HG02852 (cell line): ENCODE measurements at regions not wholly inside any gene's neighbourhood (a gene's known extent, or its start where the extent isn't known, plus 50 kb on each side); places are given as distances from the start of the nearest gene placed in this dataset.

ENCODE experiments used
- ATAC-seq: cut with Tn5 transposase; IDR thresholded peaks from one replicate; pipeline ENCODE4 v1.9.1; 2021; ENCODE audit warnings: mild to moderate bottlenecking, moderate library complexity; ENCODE audit not compliant: unreplicated experiment

DNA sequence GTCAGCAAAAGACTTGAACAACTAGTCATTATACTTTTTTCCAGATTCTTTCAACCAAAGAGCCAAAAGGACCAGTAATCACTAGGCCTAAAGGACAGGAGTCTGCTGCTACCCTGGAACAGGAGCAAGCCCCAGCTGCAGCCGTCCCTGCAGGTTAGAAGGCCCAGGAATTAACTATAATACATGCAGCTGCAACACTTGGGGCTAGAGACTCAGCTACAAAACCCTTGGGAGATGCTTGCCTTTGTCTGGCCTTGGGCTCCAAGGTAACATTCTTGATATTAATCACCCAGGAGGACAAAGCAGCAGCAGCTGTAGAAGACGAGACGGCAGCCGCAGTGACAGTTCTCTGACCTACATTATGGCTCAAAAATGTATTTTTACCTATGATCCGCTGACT is 841.2 kb upstream of the ADGRL4 start:
- no peak for ATAC-seq

DNA sequence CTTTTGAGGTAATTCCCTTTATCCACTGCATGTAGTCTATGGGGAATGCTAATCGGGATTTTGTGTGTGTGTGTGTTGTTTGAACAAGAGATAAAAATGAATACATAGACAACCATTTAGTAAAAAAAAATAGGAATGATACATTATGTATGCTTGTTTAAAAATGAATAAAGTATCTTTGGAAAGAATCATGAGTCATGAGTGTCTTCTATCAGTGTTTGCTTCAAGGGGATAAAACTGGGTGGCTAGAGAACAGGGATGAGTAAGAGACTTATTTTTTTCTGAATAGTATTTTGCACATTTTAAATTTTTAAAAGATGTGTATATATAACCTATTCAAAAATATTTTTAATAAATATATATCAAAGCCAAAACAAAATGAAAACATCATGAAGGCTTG is 839.4 kb upstream of the ADGRL4 start:
- ATAC-seq: no peak

- no peak for ATAC-seq
Measured at GRCh38 chr1:79842811-79843210, 836.3 kb upstream of the ADGRL4 start.

DNA sequence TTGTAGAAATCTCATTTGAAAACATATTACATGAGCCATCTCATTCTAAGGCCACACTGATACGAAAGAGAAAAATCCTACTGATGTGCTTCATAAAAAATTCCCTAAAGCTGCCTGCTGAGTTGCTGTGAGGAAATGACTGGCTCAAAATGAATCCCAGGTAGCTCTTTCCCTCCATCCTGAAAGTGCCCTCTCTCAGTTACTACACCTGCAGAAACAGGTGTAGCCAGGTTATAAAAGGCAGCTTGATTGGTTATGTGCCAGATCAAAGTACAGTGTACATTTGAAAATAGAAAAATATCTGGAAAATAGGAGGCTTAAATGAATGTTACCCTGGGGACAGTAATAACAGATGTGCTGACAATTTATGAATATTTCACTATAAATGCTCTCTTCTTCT is 833.4 kb upstream of the ADGRL4 start:
- no peak for ATAC-seq

- no peak for ATAC-seq
Measured at GRCh38 chr1:79827446-79827845, 820.9 kb upstream of the ADGRL4 start.

DNA sequence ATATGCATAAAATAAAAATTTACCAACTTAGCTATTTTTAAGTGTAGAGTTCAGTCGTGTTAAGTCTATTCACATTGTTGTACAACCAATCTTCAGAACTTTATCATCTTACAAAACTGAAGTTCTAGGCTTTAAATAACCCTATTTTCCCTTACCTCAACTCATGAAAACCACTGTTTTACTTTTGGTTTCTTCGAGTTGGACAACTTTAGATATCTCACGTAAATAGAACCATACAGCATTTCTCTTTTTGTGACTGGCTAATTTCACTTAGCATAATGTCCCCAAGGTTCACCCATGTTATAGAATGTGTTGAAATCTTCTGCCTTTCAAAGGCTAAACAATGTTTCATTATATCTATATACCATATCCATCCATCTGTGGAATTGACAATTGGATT is 819.0 kb upstream of the ADGRL4 start:
- no peak for ATAC-seq

- ATAC-seq: no peak
Measured at GRCh38 chr1:79822053-79822452, 815.5 kb upstream of the ADGRL4 start.

DNA sequence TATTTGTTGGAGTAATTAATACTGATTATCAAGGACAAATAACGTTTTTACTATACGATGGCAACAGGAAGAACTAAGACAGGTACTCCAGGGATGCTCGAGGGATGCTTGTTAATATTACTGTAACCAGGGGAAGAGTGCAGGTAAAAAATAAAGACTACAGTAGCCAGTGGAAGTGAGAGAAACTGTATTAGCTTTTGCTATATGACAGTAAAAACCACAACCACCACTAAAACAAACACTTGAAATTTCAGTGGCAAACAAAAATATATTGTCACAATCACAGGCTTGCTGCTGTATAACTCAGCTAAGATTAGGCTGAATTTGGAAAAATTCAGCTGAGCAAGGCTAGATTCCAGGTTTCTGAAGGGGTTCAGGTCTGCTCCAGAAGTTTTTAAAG is 812.6 kb upstream of the ADGRL4 start:
- ATAC-seq: no peak

GRCh38 chr1:79817031-79817560 is 810.6 kb upstream of the ADGRL4 start:
- ATAC-seq: no peak

- no peak for ATAC-seq
Measured at GRCh38 chr1:79815115-79815514, 808.6 kb upstream of the ADGRL4 start.

GRCh38 chr1:79811173-79811572 is 804.6 kb upstream of the ADGRL4 start:
- ATAC-seq: no peak

- no peak for ATAC-seq
Measured at GRCh38 chr1:79808816-79809475, 802.4 kb upstream of the ADGRL4 start.

- no peak for ATAC-seq
Measured at GRCh38 chr1:79807816-79808215, 801.3 kb upstream of the ADGRL4 start.

DNA sequence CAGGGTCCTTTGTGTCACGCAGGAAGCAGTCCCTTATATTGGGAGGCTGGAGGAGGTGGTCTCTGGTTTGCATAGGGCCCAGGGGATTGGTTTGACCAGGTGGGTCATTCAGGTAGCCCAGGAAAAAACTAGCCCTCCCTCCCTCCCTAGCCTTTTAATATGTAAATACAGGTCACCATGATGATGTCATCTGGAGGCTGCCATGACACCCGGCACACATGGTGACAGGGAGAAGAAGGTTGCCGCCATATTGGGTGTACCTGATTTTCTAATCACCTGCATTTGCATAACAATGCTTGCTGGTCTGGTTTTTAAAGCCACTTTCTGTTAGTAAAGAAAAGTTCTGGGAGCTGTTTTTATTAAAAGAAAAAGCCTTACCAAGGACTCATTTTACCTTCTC is 791.0 kb upstream of the ADGRL4 start:
- ATAC-seq: no peak

DNA sequence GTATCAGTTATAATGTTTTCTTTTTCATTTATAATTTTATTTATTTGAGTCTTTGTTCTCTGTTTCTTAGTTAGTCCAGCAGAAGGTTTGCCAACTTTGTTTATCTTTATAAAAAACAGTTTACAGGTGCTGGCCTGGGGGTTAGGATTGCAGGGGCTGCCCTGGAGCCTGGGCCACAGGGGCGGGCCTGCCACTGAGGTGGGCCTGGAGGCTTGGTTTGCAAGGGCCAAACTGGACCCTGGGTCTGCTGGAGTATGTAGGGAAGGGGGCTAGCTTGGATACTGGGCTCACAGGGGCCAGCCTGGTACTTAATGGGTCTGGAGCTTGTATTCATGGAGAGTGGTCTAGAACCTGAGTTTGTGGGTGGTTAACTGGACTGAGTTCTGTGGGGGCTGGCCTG is 789.9 kb upstream of the ADGRL4 start:
- ATAC-seq: no peak

- no peak for ATAC-seq
Measured at GRCh38 chr1:79792219-79792930, 785.8 kb upstream of the ADGRL4 start.

DNA sequence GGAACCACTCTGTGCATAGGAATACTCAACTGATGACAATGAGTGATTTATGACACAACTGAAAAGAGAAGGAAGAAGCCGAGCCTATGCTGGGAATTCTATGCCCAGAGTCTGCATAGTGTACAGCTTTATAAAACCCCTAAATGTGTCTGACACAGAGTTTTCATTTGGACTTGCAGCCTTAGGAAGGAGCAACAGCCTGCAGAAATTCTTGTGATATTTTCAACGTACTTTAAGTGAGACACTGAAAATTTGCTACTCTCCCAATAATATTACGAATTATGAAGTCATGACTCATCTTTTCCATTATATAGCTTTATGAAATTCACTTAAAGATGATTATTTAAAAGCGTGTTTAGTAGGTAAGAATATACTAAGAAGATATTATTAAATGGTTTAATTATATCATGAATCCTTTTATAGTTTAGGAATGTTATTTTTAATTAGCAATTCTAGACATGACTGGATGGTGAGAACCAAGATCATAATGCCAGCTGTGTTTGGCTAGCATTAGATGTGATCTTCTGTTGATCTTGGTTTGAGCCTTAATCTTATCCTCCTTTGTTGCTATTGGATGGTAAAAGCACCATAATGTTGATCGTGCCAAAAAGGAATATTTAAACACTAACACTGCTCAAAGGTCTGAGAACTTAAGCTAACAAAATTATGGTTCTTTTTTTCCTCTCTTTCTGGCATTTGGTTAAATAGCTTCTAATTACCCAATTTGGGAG is 785.1 kb upstream of the ADGRL4 start:
- no peak for ATAC-seq

- no peak for ATAC-seq
Measured at GRCh38 chr1:79790950-79791349, 784.4 kb upstream of the ADGRL4 start.

- no peak for ATAC-seq
Measured at GRCh38 chr1:79787631-79788030, 781.1 kb upstream of the ADGRL4 start.

DNA sequence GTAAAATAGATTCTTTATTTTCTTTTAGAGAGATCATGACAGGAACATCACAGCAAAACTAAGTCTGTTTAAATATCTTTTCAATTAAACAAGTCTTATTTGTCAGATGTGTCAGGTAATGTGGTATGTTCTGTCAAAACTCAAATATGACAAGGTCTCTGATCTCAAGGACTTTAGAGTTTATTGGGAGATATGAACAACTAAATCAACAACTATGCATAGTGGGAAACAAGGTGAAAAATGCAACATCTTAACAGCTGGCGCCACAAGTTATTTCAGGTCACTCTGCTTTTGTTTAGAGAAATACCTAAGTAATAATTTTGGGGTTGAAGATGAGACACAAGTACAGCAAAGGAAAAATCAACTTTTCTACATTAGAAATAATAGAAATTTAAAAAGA is 779.4 kb upstream of the ADGRL4 start:
- ATAC-seq: no peak

DNA sequence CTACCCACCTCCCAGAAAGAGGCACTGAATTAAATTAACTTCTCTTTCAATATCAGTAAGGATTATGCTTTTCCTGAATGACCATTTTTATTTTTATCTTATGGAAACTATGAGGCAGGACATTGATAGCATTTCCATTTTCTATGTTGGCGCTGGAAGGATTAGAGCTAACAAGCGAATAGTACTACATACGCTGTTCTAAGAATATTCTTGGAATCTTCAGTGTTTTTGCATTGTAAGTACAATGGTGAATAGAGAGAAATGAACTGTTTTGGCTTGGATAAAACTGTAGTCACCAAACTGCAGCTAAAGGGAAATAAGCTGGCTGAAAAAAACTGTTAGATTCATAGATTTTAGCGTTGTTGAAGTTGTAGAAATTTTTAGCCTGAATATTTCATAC is 779.0 kb upstream of the ADGRL4 start:
- ATAC-seq: no peak

DNA sequence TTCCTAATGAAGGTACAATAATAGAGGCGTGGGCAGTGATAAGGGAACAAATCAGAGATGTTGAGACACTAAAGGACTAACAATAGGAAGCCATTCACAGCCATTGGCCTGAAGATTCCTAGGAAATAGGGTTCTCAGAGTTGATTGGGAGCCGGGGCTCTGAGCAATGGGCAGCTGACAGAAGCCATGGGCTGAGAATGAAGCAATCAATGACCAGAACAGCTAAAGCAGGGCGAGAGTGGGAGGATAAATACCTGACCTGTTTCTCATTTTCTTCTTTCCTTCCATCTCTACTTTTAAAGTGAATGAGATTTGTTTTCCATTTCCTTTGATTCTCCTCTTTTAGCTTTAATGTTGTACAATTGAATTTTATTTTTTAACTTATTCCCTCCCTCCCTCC is 774.7 kb upstream of the ADGRL4 start:
- ATAC-seq: no peak
